Endodermal cell (in vitro differentiated cells): ENCODE measurements at regions not wholly inside any gene's neighbourhood (a gene's known extent, or its start where the extent isn't known, plus 50 kb on each side); places are given as distances from the start of the nearest gene placed in this dataset.

Experiments
- DNase-seq: peaks from one replicate; pipeline ENCODE4 v3.0.0-alpha.2; 2017
- H3K27ac ChIP-seq: 2 replicates; pipeline ENCODE4 v1.5.1; 2013; ENCODE audit warnings: mild to moderate bottlenecking, low read depth, low read length, moderate library complexity
- H3K27me3 ChIP-seq: 2 replicates; pipeline ENCODE4 v1.6.1; 2013; ENCODE audit warnings: mild to moderate bottlenecking, low read length, moderate library complexity; ENCODE audit not compliant: insufficient read depth, control insufficient read depth, poor library complexity, severe bottlenecking
- H3K36me3 ChIP-seq: 2 replicates; pipeline ENCODE4 v1.7.0; 2013; ENCODE audit warnings: mild to moderate bottlenecking, low read length, moderate library complexity; ENCODE audit not compliant: control insufficient read depth, insufficient read depth
- H3K4me1 ChIP-seq: one replicate; pipeline ENCODE4 v1.7.0; 2013; ENCODE audit warnings: low read length; ENCODE audit not compliant: control insufficient read depth, insufficient read depth
- H3K4me3 ChIP-seq: 2 replicates; pipeline ENCODE4 v1.5.1; 2013; ENCODE audit warnings: mild to moderate bottlenecking, low read length, moderate library complexity
- H3K9ac ChIP-seq: 2 replicates; pipeline ENCODE4 v1.6.1; 2013; ENCODE audit warnings: mild to moderate bottlenecking, low read length, moderate library complexity; ENCODE audit not compliant: poor library complexity, severe bottlenecking; ENCODE audit errors: extremely low read depth
- H3K9me3 ChIP-seq: 2 replicates; pipeline ENCODE4 v1.6.1; 2013; ENCODE audit warnings: mild to moderate bottlenecking, low read length, moderate library complexity; ENCODE audit not compliant: control insufficient read depth
- H3K27ac Mint-ChIP-seq: 2 replicates; pipeline ENCODE4 v1.8.0; 2020; ENCODE audit warnings: mixed read lengths
- H3K27me3 Mint-ChIP-seq: 2 replicates; pipeline ENCODE4 v1.8.0; 2021; ENCODE audit warnings: mild to moderate bottlenecking, mixed read lengths; ENCODE audit not compliant: insufficient read depth
- H3K36me3 Mint-ChIP-seq: 2 replicates; pipeline ENCODE4 v1.8.0; 2020; ENCODE audit warnings: low read depth, mixed read lengths
- H3K4me1 Mint-ChIP-seq: 2 replicates; pipeline ENCODE4 v1.8.0; 2020; ENCODE audit warnings: mixed read lengths
- H3K4me3 Mint-ChIP-seq: 2 replicates; pipeline ENCODE4 v1.8.0; 2020; ENCODE audit warnings: mild to moderate bottlenecking, moderate library complexity, mixed read lengths
- H3K9me3 Mint-ChIP-seq: 2 replicates; pipeline ENCODE4 v1.8.0; 2020; ENCODE audit warnings: mild to moderate bottlenecking, mixed read lengths
- CTCF ChIP-seq: fragments of 200-600 bp; sonication (generic); conservative IDR thresholded peaks from 2 replicates; pipeline ENCODE4 v1.5.0; 2021; ENCODE audit warnings: antibody characterized with exemption, mild to moderate bottlenecking
- WGBS, 2 experiments: methylation state at CpG; one replicate each; pipeline versions ENCODE4 v1.1.5 to v1.1.7; 2013; ENCODE audit warnings: missing lambda C conversion rate in 2 of 2, mixed read lengths in 1 of 2; ENCODE audit not compliant: insufficient coverage in 1 of 2, insufficient read length in 1 of 2; 5-methylcytosine and 5-hydroxymethylcytosine counted together

GRCh38 chrX:10926404-10926803 is 184.7 kb upstream of the HCCS start:
- H3K9ac ChIP-seq: no peak overlapping the region
- H3K4me3 Mint-ChIP-seq: no peak overlapping the region

GRCh38 chrX:10926891-10927290 is 184.2 kb upstream of the HCCS start:
- H3K36me3 ChIP-seq: no peaks in the 10 kb centered on the region
- H3K27me3 ChIP-seq: no peaks in the 10 kb centered on the region
- Mint-ChIP-seq H3K9me3 (peaks cover 50% of the 10 kb centered on the region), H3K27me3 (no peaks in the 10 kb centered on the region), H3K4me1 (no peaks in the 10 kb centered on the region), H3K27ac (no peak overlapping the region), H3K4me3 (no peak overlapping the region), H3K36me3 (no peaks in the 10 kb centered on the region)
- H3K4me3 ChIP-seq: no peak overlapping the region
- no peak for DNase-seq
- no peak overlapping the region for H3K27ac ChIP-seq
- 80% methylated on average over 1 of the region's 1 CpG; no CpG with 5 or more reads in 1 of the 2 experiments for WGBS, 2 experiments
- H3K9me3 ChIP-seq: no peaks in the 10 kb centered on the region
- no peaks in the 10 kb centered on the region for H3K4me1 ChIP-seq
- no peak for TF ChIP-seq CTCF
- no peak overlapping the region for H3K9ac ChIP-seq

More at GRCh38 chrX:10926404-10926803, 184.7 kb upstream of the HCCS start:
- Histone ChIP-seq H3K27me3 (no peaks in the 10 kb centered on the region), H3K9me3 (no peaks in the 10 kb centered on the region), H3K4me1 (no peaks in the 10 kb centered on the region), H3K36me3 (no peaks in the 10 kb centered on the region), H3K27ac (no peak overlapping the region), H3K4me3 (no peak overlapping the region)
- TF ChIP-seq CTCF: no peak
- H3K36me3 Mint-ChIP-seq: no peaks in the 10 kb centered on the region
- no peak overlapping the region for H3K27ac Mint-ChIP-seq
- peaks cover 46% of the 10 kb centered on the region for H3K9me3 Mint-ChIP-seq
- no peak for DNase-seq
- no peaks in the 10 kb centered on the region for H3K4me1 Mint-ChIP-seq
- WGBS, 2 experiments: 88% methylated on average over 1 of the region's 1 CpG; no CpG with 5 or more reads in 1 of the 2 experiments
- no peaks in the 10 kb centered on the region for H3K27me3 Mint-ChIP-seq

GRCh38 chrX:10929747-10930146 is 181.4 kb upstream of the HCCS start:
- Histone ChIP-seq H3K9me3 (no peaks in the 10 kb centered on the region), H3K36me3 (no peaks in the 10 kb centered on the region), H3K27me3 (no peaks in the 10 kb centered on the region), H3K27ac (no peak overlapping the region), H3K4me1 (no peaks in the 10 kb centered on the region), H3K9ac (no peak overlapping the region), H3K4me3 (no peak overlapping the region)
- H3K4me1 Mint-ChIP-seq: no peaks in the 10 kb centered on the region
- no peaks in the 10 kb centered on the region for H3K36me3 Mint-ChIP-seq
- no peak overlapping the region for H3K27ac Mint-ChIP-seq
- WGBS, 2 experiments: 98% methylated on average over 4 of the region's 4 CpGs; no CpG with 5 or more reads in 1 of the 2 experiments
- no peak overlapping the region for H3K4me3 Mint-ChIP-seq
- DNase-seq: no peak
- H3K9me3 Mint-ChIP-seq: peaks cover 52% of the 10 kb centered on the region
- TF ChIP-seq CTCF: no peak
- no peaks in the 10 kb centered on the region for H3K27me3 Mint-ChIP-seq
